DOHH2 (cell line): ENCODE measurements at regions not wholly inside any gene's neighbourhood (a gene's known extent, or its start where the extent isn't known, plus 50 kb on each side); places are given as distances from the start of the nearest gene placed in this dataset.

Experiments used
- H3F3A ChIP-seq: fragments of 200-600 bp; sonication (generic), shearing (Covaris generic); 2 replicates; pipeline ENCODE4 v1.6.0; 2016; ENCODE audit warnings: antibody characterized with exemption, mild to moderate bottlenecking; ENCODE audit not compliant: control insufficient read depth, insufficient read depth
- H3K27ac ChIP-seq: fragments of 200-600 bp; sonication (generic); 2 replicates; pipeline ENCODE4 v1.5.1; 2014; ENCODE audit warnings: low read depth, mild to moderate bottlenecking, low read length, moderate library complexity
- H3K27me3 ChIP-seq: fragments of 200-600 bp; sonication (generic); 2 replicates; pipeline ENCODE4 v1.6.1; 2014; ENCODE audit warnings: mild to moderate bottlenecking, low read length, mixed read lengths; ENCODE audit not compliant: control insufficient read depth
- H3K36me3 ChIP-seq: fragments of 200-600 bp; sonication (generic); 2 replicates; pipeline ENCODE4 v1.6.1; 2014; ENCODE audit warnings: mild to moderate bottlenecking, low read length, moderate library complexity, mixed read lengths; ENCODE audit not compliant: control insufficient read depth
- H3K4me1 ChIP-seq: fragments of 200-600 bp; sonication (generic); 2 replicates; pipeline ENCODE4 v1.6.1; 2014; ENCODE audit warnings: mild to moderate bottlenecking, low read length, mixed read lengths; ENCODE audit not compliant: control insufficient read depth
- H3K4me2 ChIP-seq: fragments of 200-600 bp; sonication (generic); 2 replicates; pipeline ENCODE4 v1.6.0; 2014; ENCODE audit warnings: mild to moderate bottlenecking, low read length, moderate library complexity
- H3K4me3 ChIP-seq: fragments of 200-600 bp; sonication (generic); 2 replicates; pipeline ENCODE4 v1.5.1; 2014; ENCODE audit warnings: mild to moderate bottlenecking, low read length, mixed read lengths
- H3K79me2 ChIP-seq: fragments of 200-600 bp; sonication (generic); 2 replicates; pipeline ENCODE4 v1.6.1; 2014; ENCODE audit warnings: mild to moderate bottlenecking, low read length, mixed read lengths; ENCODE audit not compliant: control insufficient read depth
- H3K9me2 ChIP-seq: fragments of 200-600 bp; sonication (generic); replicated peaks from 2 replicates; pipeline ENCODE4 v1.6.1; 2014; ENCODE audit warnings: mild to moderate bottlenecking, low read length, mixed read lengths; ENCODE audit not compliant: control insufficient read depth
- H3K9me3 ChIP-seq: fragments of 200-600 bp; sonication (generic); 2 replicates; pipeline ENCODE4 v1.6.1; 2014; ENCODE audit warnings: antibody characterized with exemption, low read length, mixed read lengths; ENCODE audit not compliant: control insufficient read depth, insufficient read depth
- H4K20me1 ChIP-seq: fragments of 200-600 bp; sonication (generic); 2 replicates; pipeline ENCODE4 v1.6.0; 2014; ENCODE audit warnings: low read depth, mild to moderate bottlenecking, antibody characterized with exemption, low read length, moderate library complexity; ENCODE audit not compliant: control insufficient read depth, insufficient read depth
- EZH2phosphoT487 ChIP-seq: fragments of 200-600 bp; sonication (generic); IDR thresholded peaks from 2 replicates; pipeline ENCODE4 v1.6.1; 2017; ENCODE audit warnings: borderline replicate concordance, mild to moderate bottlenecking, antibody characterized with exemption, low read length, moderate library complexity, mixed read lengths
- TF ChIP-seq, protein P1 (sequence below): fragments of 200-600 bp; sonication (generic); IDR thresholded peaks from one replicate; pipeline ENCODE4 v1.5.1; 2014; ENCODE audit warnings: antibody characterized with exemption, mild to moderate bottlenecking, low read depth, low read length; ENCODE audit not compliant: poor library complexity, severe bottlenecking

GRCh38 chr12:85697003-85697402, 139.2 kb downstream of the RASSF9 start:
- no peaks in the 10 kb centered on the region for H3K27me3 ChIP-seq
- H3K4me2 ChIP-seq = no peak overlapping the region
- H3K9me2 ChIP-seq = no peaks in the 10 kb centered on the region
- H3K9me3 ChIP-seq = no peaks in the 10 kb centered on the region
- H3K4me3 ChIP-seq = no peak overlapping the region
- TF ChIP-seq EZH2phosphoT487 = no peak
- H3K27ac ChIP-seq = no peak overlapping the region
- no peaks in the 10 kb centered on the region for H3F3A ChIP-seq
- H4K20me1 ChIP-seq = no peaks in the 10 kb centered on the region
- H3K79me2 ChIP-seq = no peaks in the 10 kb centered on the region
- no peaks in the 10 kb centered on the region for H3K36me3 ChIP-seq
- no peaks in the 10 kb centered on the region for H3K4me1 ChIP-seq

DNA sequence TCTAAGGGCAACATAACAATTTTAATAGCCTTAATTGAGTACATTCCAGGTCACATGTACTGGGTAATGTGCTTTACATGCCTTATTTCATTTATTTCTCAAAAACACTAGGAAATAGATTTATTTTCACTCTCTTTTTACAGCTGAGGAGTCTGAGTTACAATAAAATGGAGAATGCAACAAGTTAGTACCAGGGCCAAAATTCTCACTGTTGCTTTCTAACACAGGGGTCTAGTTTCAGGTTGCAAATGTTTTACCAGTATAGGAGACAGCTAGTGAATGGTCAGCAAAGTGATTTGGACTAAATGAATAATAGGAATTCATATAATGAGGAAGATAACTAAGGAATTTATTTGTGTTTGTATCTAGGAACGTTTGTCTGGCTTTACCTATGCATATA, 137.3 kb downstream of the RASSF9 start:
- H3K27me3 ChIP-seq = no peaks in the 10 kb centered on the region
- no peaks in the 10 kb centered on the region for H3K79me2 ChIP-seq
- TF ChIP-seq, protein P1, sequence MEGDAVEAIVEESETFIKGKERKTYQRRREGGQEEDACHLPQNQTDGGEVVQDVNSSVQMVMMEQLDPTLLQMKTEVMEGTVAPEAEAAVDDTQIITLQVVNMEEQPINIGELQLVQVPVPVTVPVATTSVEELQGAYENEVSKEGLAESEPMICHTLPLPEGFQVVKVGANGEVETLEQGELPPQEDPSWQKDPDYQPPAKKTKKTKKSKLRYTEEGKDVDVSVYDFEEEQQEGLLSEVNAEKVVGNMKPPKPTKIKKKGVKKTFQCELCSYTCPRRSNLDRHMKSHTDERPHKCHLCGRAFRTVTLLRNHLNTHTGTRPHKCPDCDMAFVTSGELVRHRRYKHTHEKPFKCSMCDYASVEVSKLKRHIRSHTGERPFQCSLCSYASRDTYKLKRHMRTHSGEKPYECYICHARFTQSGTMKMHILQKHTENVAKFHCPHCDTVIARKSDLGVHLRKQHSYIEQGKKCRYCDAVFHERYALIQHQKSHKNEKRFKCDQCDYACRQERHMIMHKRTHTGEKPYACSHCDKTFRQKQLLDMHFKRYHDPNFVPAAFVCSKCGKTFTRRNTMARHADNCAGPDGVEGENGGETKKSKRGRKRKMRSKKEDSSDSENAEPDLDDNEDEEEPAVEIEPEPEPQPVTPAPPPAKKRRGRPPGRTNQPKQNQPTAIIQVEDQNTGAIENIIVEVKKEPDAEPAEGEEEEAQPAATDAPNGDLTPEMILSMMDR = no peak
- TF ChIP-seq EZH2phosphoT487 = no peak
- no peaks in the 10 kb centered on the region for H3K36me3 ChIP-seq
- no peaks in the 10 kb centered on the region for H3F3A ChIP-seq
- no peaks in the 10 kb centered on the region for H3K9me2 ChIP-seq
- H3K9me3 ChIP-seq = no peaks in the 10 kb centered on the region
- no peaks in the 10 kb centered on the region for H3K4me1 ChIP-seq
- H3K4me3 ChIP-seq = no peak overlapping the region
- H3K27ac ChIP-seq = no peak overlapping the region
- H4K20me1 ChIP-seq = no peaks in the 10 kb centered on the region
- no peak overlapping the region for H3K4me2 ChIP-seq

DNA sequence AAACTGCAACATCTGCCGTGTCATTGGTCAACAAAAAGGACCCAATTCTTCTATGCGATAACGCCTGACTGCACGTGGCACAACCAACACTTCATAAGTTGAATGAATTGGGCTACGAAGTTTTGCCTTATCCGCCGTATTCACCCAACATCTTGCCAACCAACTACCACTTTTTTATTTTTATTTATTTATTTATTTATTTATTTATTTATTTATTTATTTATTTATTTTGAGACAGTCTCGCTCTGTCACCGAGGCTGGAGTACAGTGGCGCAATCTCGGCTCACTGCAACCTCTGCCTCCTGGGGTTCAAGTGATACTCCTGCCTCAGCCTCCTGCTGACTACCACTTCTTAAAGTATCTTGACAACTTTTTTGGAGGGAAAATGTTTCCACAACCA, 127.4 kb downstream of the RASSF9 start:
- no peaks in the 10 kb centered on the region for H3F3A ChIP-seq
- no peaks in the 10 kb centered on the region for H4K20me1 ChIP-seq
- TF ChIP-seq EZH2phosphoT487 = no peak
- TF ChIP-seq, protein P1 = no peak
- H3K9me2 ChIP-seq = no peaks in the 10 kb centered on the region; the same call in 1 of the 2 replicates
- H3K27me3 ChIP-seq = no peaks in the 10 kb centered on the region
- H3K4me1 ChIP-seq = no peaks in the 10 kb centered on the region
- H3K27ac ChIP-seq = no peak overlapping the region
- no peaks in the 10 kb centered on the region for H3K9me3 ChIP-seq
- H3K79me2 ChIP-seq = no peaks in the 10 kb centered on the region
- H3K36me3 ChIP-seq = no peaks in the 10 kb centered on the region
- H3K4me3 ChIP-seq = no peak overlapping the region
- H3K4me2 ChIP-seq = no peak overlapping the region

- H3K36me3 ChIP-seq = no peaks in the 10 kb centered on the region
- H3K79me2 ChIP-seq = no peaks in the 10 kb centered on the region
- no peak for TF ChIP-seq EZH2phosphoT487
- TF ChIP-seq, protein P1 = no peak
- H4K20me1 ChIP-seq = no peaks in the 10 kb centered on the region
- no peaks in the 10 kb centered on the region; the same call in 1 of the 2 replicates for H3K9me2 ChIP-seq
- H3K4me1 ChIP-seq = no peaks in the 10 kb centered on the region
- no peaks in the 10 kb centered on the region for H3K27me3 ChIP-seq
- no peak overlapping the region for H3K4me3 ChIP-seq
- H3K9me3 ChIP-seq = no peaks in the 10 kb centered on the region
- no peak overlapping the region for H3K4me2 ChIP-seq
- H3F3A ChIP-seq = no peaks in the 10 kb centered on the region
- no peak overlapping the region for H3K27ac ChIP-seq
Measured at GRCh38 chr12:85711735-85712390, 124.3 kb downstream of the RASSF9 start.
